IgD-negative memory B cell (primary cell): ENCODE measurements at regions not wholly inside any gene's neighbourhood (a gene's known extent, or its start where the extent isn't known, plus 50 kb on each side); places are given as distances from the start of the nearest gene placed in this dataset.
"Not testable (repeated sequence)": the region's sequence is repeated elsewhere in the genome, so short reads cannot be mapped to it uniquely, and the experiment has no call there.

Source experiments
- H3K27ac Mint-ChIP-seq, 3 donors: one replicate each; pipeline ENCODE4 v1.8.0; 2020 to 2022; ENCODE audit warnings: mild to moderate bottlenecking in 3 of 3, mixed read lengths in 3 of 3, moderate library complexity in 1 of 3
- H3K27me3 Mint-ChIP-seq: one replicate; pipeline ENCODE4 v1.8.0; 2021; ENCODE audit warnings: mixed read lengths
- H3K36me3 Mint-ChIP-seq: one replicate; pipeline ENCODE4 v1.8.0; 2020; ENCODE audit warnings: mild to moderate bottlenecking, mixed read lengths
- H3K4me1 Mint-ChIP-seq, 3 donors: one replicate each; pipeline ENCODE4 v1.8.0; 2020 to 2022; ENCODE audit warnings: mixed read lengths in 3 of 3, mild to moderate bottlenecking in 1 of 3
- H3K4me3 Mint-ChIP-seq, 4 donors: one replicate each; pipeline ENCODE4 v1.8.0; 2020 to 2022; ENCODE audit warnings: mild to moderate bottlenecking in 4 of 4, mixed read lengths in 4 of 4, moderate library complexity in 3 of 4
- H3K9me3 Mint-ChIP-seq, 3 donors: one replicate each; pipeline ENCODE4 v1.8.0; 2020 to 2021; ENCODE audit warnings: mixed read lengths in 3 of 3, mild to moderate bottlenecking in 1 of 3

DNA sequence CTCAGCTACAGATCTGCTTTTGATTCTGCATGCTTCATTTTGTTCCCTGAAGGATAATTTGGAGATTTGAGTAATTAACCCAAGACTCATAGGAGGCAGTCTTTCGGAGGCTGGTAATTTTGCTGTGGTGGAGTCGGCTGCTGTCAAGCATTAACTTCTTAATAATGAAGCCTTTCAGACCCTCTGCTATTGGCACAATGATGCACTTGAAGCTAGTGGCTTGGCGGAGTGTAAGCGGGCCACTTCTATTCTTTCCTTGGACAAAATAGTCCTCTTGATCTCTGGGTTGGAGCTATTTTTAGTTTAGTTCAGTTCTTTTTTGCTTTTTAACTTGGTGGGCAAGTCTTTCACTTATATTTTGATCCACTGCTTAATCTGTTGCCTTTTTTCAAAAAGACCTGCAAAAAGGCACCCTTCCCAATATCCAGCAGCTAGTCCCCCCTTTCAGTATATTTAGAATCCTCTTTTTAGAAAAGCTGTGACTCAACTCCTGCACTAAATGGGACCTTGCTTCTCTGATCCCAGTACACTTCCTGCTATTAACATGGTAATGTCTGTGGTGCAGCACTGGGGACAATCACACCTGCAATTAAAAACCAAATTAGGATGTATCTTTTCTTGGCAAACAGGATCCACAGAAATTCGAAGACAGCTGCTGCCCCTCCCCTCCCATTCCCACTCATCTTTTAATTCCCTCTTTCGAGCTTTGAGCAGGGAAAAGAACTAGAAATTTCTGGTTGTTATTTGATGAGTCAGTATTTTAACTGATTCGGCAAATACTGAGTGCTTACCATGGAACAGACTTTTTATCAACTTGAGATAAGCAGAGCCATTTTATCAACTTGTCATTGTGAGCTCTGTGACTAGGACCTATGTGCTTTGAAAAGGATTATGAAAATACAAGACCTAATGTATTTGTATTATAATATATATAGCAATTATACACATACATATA, 169.4 kb upstream of the ANKRD55 start:
- Mint-ChIP-seq H3K27ac (no peak overlapping the region), H3K9me3 (no peaks in the 10 kb centered on the region), H3K27me3 (no peaks in the 10 kb centered on the region), H3K4me3 (peak overlapping the region in 1 of 4 donors; percentile 17), H3K4me1 (peaks cover 0 to 12% (median 4%) of the 10 kb centered on the region in 3 donors), H3K36me3 (no peaks in the 10 kb centered on the region)

DNA sequence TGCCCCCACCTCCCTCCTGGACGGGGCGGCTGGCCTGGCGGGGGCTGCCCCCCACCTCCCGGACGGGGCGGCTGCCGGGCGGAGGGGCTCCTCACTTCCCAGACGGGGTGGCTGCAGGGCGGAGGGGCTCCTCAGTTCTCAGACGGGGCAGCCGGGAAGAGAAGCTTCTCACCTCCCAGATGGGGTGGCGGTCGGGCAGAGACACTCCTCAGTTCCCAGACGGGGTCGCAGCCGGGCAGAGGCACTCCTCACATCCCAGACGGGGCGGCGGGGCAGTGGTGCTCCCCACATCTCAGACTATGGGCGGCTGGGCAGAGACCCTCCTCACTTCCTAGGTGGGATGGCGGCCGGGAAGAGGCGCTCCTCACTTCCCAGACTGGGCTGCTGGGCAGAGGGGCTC, 164.7 kb upstream of the ANKRD55 start:
- not testable (repeated sequence) for H3K4me3 Mint-ChIP-seq, H3K36me3 Mint-ChIP-seq, H3K27me3 Mint-ChIP-seq, H3K27ac Mint-ChIP-seq
- peaks cover 9 to 26% (median 15%) of the 10 kb centered on the region in 3 donors for H3K9me3 Mint-ChIP-seq
- peaks cover 8 to 12% (median 8%) of the 10 kb centered on the region in 3 donors for H3K4me1 Mint-ChIP-seq

DNA sequence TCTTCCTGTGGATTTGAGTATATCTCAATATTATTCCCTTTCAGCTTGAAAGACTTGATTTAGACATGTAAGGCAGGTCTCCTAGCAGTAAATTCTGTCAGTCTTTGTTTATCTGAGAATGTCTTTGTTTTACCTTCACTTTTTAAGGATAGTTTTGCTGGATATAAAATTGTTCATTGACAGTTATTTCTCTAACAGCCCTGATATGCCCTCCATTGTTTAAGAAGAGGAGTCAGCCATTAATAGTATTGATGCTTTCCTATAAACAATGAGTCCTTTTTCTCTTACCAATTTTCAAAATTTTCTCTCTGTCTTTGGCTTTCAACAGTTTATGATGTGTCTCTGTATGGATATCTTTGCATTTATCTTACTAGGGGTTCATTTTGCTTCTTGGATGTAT, 163.5 kb upstream of the ANKRD55 start:
- Mint-ChIP-seq H3K36me3 (peaks cover 8% of the 10 kb centered on the region), H3K27ac (no peak overlapping the region), H3K4me1 (peaks cover 10 to 23% (median 13%) of the 10 kb centered on the region in 3 donors), H3K4me3 (no peak overlapping the region), H3K27me3 (no peaks in the 10 kb centered on the region), H3K9me3 (peaks cover 10 to 35% (median 19%) of the 10 kb centered on the region in 3 donors)

DNA sequence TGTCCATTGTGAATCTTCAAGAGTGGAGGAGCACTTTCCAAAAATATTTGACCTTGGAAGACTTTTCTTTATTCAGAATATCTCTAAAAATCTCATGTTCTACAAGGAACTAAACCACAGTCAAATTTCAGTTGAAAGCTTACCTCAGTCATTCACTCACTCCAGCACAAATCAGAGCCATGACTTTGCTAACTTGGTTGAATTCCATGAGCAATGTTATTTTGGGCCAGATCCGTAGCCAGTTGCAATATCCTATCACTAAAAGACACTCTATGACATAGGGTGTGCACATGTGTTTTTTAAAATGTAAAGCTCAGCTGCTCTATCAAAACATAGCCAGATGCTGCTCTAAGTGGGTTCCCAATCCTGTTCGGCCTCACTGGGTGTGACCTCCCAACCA, 156.1 kb upstream of the ANKRD55 start:
- H3K9me3 Mint-ChIP-seq, result peaks cover 2 to 16% (median 7%) of the 10 kb centered on the region in 3 donors
- H3K27ac Mint-ChIP-seq, result no peak overlapping the region
- H3K4me1 Mint-ChIP-seq, result peaks cover 13 to 34% (median 17%) of the 10 kb centered on the region in 3 donors
- H3K4me3 Mint-ChIP-seq, result no peak overlapping the region
- no peaks in the 10 kb centered on the region for H3K27me3 Mint-ChIP-seq
- peaks cover 5% of the 10 kb centered on the region for H3K36me3 Mint-ChIP-seq

DNA sequence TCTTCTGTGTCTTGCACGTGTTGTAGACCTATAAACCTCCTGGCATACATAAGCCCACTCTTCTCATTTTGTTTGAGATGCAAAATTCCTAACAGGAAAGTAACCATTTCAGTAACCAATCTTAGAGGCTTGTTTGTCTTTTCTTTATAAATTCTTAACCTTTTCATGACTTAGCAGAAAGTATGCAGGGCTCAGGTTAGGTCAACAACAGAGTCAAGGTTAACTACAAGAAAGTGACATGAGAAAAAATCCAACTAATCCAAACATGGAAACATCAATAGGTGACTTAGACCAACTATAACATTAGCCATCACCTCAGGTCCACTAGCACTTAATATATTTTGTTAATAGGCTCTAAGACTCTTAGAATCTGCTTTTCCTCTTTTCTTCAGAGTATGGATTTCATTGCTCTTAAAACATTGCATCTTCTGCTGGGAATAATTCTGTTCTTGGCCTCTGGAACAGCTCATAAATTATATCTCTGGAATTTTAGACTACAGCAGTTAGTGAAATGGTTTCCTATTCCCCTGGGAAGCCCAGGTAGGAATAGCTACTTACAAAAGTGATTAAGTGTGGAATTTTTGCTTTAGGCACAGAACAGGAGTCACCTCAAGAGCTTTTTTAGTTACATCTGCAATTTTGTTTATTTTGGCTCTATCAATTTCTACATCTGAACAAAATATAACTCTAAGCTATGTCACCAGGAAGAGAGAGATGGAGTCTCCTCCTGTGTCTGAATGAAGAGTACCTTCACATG, 155.3 kb upstream of the ANKRD55 start:
- peaks cover 2 to 13% (median 4%) of the 10 kb centered on the region in 3 donors for H3K9me3 Mint-ChIP-seq
- no peak overlapping the region for H3K4me3 Mint-ChIP-seq
- peaks cover 5% of the 10 kb centered on the region for H3K36me3 Mint-ChIP-seq
- H3K27me3 Mint-ChIP-seq, result no peaks in the 10 kb centered on the region
- H3K27ac Mint-ChIP-seq, result no peak overlapping the region
- H3K4me1 Mint-ChIP-seq, result peaks cover 11 to 33% (median 17%) of the 10 kb centered on the region in 3 donors

DNA sequence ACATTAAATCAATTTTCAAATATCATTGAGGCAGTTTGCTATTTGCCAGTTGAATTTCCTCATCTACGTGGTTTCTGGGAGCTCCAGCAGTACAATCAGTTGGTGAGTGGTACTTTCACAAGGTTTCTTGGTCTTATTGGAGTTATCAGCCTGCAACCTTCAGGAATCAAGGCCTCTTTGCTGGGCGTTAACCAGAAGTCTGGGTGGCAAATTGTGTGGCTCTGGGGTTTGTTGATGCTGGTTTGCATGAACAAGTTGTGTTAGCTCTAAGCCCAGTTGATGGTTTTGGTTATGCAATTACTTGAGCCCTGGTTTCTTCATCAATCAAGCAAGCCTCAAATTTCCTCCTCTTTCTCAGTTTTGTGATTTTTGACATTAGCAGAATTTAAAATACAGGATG, 152.9 kb upstream of the ANKRD55 start:
- Mint-ChIP-seq H3K27me3 (no peaks in the 10 kb centered on the region), H3K36me3 (no peaks in the 10 kb centered on the region), H3K9me3 (no peaks in the 10 kb centered on the region), H3K27ac (no peak overlapping the region), H3K4me3 (peak overlapping the region in 1 of 4 donors; percentile 66), H3K4me1 (peaks cover 1 to 9% (median 4%) of the 10 kb centered on the region in 3 donors)

DNA sequence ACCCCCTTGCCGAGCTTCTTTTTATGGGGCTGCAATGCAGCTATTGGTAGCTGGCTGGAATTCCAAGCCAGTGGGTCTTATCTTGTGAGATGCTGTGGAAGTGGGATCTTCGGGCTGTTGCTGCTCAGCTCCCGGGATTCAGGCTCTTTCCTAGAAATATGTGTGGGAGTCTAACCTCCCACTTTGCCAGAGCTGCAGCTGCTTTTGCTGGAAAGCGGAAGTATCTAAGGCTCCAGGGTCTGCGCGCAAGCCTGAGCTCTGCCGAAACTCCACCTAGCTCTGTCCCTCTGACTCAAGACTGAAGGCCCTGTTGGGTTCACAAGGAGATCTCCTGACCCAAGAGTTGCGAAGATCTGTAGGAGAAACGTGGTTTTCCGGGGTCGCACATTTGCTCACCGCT, 151.1 kb upstream of the ANKRD55 start:
- Mint-ChIP-seq H3K9me3 (no peaks in the 10 kb centered on the region), H3K27me3 (no peaks in the 10 kb centered on the region), H3K4me3 (no peak overlapping the region), H3K36me3 (no peaks in the 10 kb centered on the region), H3K4me1 (peaks cover 1 to 4% (median 4%) of the 10 kb centered on the region in 3 donors), H3K27ac (peak overlapping the region in 1 of 3 donors; percentile 52)

DNA sequence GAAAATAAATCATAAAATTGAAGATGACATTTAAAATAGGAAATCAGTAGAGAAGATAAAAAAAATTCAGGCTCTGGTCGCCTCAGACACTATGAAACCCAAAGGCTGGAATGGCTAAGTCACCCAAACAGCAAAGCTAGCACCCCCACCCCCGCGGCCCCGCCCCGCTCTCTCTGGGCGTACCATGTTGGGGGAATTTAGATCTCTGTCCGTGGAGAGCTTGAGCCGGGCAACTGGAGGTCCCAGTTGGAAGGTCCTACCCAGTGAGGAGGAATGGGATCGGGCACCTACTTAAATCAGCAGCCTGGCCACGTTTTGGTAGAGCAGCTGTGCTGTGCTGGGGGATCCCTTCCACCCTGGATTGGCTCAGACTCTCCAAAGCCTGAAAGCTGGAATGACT, 150.6 kb upstream of the ANKRD55 start:
- no peaks in the 10 kb centered on the region for H3K27me3 Mint-ChIP-seq
- H3K27ac Mint-ChIP-seq, result no peak overlapping the region
- no peaks in the 10 kb centered on the region for H3K9me3 Mint-ChIP-seq
- H3K4me3 Mint-ChIP-seq, result no peak overlapping the region
- no peaks in the 10 kb centered on the region for H3K36me3 Mint-ChIP-seq
- H3K4me1 Mint-ChIP-seq, result peaks cover 1 to 4% (median 4%) of the 10 kb centered on the region in 3 donors

DNA sequence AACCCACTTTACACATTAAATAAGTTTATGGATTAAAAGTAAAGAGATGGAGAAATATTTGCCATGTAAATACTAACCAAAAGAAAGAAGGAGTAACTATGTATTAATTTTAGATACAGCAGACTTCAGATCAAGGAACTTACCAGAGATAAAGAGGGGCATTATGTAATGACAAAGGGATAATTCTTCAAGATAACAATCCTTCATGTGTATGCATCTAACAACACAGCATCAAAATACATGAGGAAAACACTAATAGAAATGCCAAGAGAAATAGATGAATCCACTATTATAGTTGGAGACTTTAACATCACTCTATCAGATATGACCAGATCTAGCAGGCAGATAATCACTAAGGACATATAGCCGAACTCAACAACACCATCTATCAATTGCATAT, 149.8 kb upstream of the ANKRD55 start:
- Mint-ChIP-seq H3K27me3 (no peaks in the 10 kb centered on the region), H3K36me3 (no peaks in the 10 kb centered on the region), H3K4me1 (peaks cover 1 to 4% (median 4%) of the 10 kb centered on the region in 3 donors), H3K4me3 (no peak overlapping the region), H3K27ac (no peak overlapping the region), H3K9me3 (no peaks in the 10 kb centered on the region)

DNA sequence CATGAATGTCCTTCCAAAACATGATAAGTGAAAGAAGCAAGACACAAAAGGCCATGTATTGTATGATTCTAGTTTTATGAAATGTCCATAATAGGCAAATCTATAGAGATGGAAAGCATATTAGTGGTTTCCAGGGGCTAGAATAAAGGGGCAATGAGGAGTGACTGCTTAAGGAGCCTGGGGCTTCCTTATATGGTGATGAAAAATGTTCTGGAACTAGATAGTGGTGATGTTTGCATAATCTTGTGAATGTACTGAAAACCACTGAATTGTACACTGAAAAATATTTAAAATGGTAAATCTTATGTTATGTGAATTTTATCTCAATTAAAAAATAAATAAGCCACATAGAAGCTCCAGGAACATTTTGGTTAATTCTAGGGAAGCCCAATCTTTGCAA, 144.4 kb upstream of the ANKRD55 start:
- Mint-ChIP-seq H3K4me1 (peaks cover 0 to 1% (median 0%) of the 10 kb centered on the region in 3 donors), H3K27me3 (no peaks in the 10 kb centered on the region), H3K27ac (no peak overlapping the region), H3K9me3 (peaks cover 0 to 5% (median 4%) of the 10 kb centered on the region in 3 donors), H3K4me3 (no peak overlapping the region), H3K36me3 (no peaks in the 10 kb centered on the region)

DNA sequence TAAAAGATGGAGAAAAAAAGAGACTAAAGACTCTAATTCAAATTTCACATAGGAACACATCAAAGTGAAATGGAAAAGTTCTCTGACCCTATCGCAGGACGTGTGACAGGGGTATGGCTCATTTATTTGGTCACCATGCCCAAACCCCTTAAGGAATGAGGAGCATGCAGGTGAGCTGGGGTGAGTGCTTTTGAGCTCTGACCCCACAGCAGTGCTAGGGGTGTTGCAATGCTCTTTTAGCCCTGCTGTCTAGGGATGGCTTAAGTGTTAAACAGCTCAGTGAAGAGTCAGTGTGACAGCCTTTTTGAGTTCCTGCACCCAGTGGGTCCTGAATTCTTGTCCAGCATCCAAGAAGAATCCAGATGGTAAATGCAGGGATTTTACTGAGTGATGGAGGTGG, 143.0 kb upstream of the ANKRD55 start:
- Mint-ChIP-seq H3K27ac (no peak overlapping the region), H3K36me3 (no peaks in the 10 kb centered on the region), H3K9me3 (peaks cover 0 to 7% (median 4%) of the 10 kb centered on the region in 3 donors), H3K27me3 (no peaks in the 10 kb centered on the region), H3K4me1 (peaks cover 0 to 2% (median 0%) of the 10 kb centered on the region in 3 donors), H3K4me3 (no peak overlapping the region)

DNA sequence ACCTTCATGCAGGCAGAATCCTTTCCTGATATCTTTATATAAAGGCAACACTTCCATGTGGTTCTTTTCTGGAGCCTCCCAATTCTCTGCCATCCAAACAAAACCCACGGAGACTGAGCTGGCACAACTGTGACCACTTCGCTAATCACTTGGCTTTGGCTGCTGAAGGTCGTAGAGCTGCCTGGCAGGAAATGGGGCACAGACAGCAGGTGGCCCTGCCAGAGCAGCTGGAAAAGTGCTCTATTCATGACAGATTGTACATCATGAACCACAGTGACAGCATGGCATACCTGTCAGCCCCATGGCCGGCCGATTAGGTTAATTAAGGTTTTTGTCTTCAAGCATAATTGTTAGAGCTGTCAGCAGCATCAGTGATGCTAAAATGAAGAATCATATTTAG, 141.9 kb upstream of the ANKRD55 start:
- Mint-ChIP-seq H3K9me3 (peaks cover 0 to 7% (median 4%) of the 10 kb centered on the region in 3 donors), H3K27ac (peak overlapping the region in 1 of 3 donors; percentile 71), H3K4me1 (peaks cover 0 to 2% (median 0%) of the 10 kb centered on the region in 3 donors), H3K27me3 (no peaks in the 10 kb centered on the region), H3K4me3 (no peak overlapping the region), H3K36me3 (no peaks in the 10 kb centered on the region)

DNA sequence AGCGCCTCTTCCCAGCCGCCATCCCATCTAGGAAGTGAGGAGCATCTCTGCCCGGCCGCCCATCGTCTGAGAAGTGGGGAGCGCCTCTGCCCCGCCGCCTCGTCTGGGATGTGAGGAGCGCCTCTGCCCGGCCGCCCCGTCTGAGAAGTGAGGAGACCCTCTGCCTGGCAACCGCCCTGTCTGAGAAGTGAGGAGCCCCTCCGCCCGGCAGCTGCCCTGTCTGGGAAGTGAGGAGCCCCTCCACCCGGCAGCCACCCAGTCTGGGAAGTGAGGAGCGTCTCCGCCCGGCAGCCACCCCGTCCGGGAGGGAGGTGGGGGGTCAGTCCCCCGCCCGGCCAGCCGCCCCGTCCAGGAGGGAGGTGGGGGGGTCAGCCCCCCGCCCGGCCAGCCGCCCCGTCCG, 139.4 kb upstream of the ANKRD55 start:
- not testable (repeated sequence) for H3K36me3 Mint-ChIP-seq, H3K27ac Mint-ChIP-seq, H3K4me3 Mint-ChIP-seq, H3K4me1 Mint-ChIP-seq, H3K27me3 Mint-ChIP-seq, H3K9me3 Mint-ChIP-seq

DNA sequence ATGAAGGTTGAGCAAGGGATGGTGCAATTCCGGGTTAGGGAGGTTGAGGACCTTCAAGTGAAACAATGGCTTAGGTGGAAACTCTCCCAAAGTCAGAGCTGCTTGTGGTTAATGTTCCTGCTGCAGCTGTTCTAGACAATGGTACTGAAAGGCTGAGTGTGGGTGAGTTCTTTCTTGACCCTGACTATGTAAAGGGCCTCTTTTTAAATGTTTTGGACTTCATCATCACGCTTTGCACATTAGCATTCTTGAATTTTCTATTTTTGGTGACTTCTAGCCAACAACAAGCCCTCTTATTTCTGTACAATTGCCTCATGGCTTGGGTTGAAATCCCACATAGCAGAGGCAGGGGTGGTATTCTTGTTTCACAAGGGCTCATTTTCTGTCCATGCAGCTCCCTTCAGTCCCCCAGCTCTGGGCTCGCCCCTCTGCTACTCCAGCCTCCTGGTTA, 136.3 kb upstream of the ANKRD55 start:
- peaks cover 0 to 2% (median 0%) of the 10 kb centered on the region in 3 donors for H3K4me1 Mint-ChIP-seq
- no peaks in the 10 kb centered on the region for H3K36me3 Mint-ChIP-seq
- no peak overlapping the region for H3K27ac Mint-ChIP-seq
- H3K4me3 Mint-ChIP-seq, result no peak overlapping the region
- peaks cover 0 to 2% (median 0%) of the 10 kb centered on the region in 3 donors for H3K9me3 Mint-ChIP-seq
- no peaks in the 10 kb centered on the region for H3K27me3 Mint-ChIP-seq

DNA sequence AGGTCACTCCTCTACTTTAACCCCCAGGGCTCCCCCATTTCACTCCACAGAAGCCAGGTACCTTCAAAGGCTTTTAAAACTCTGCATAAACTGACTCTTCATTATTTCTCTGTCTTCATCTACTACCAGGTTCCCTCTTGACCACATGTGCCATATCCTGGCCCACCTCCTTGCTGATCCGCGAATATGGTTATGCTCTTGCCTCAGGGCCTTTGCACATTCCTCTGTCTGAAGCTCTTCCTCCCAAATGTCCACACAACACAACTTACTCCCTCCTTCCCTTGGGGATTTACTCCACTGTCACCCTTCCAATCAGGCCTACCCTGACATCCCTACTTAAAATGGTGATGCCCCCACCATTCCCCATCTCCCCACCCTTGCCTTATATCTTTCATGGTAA, 134.6 kb upstream of the ANKRD55 start:
- no peak overlapping the region for H3K4me3 Mint-ChIP-seq
- peaks cover 2 to 4% (median 4%) of the 10 kb centered on the region in 3 donors for H3K9me3 Mint-ChIP-seq
- no peaks in the 10 kb centered on the region for H3K27me3 Mint-ChIP-seq
- peaks cover 0 to 2% (median 0%) of the 10 kb centered on the region in 3 donors for H3K4me1 Mint-ChIP-seq
- H3K36me3 Mint-ChIP-seq, result no peaks in the 10 kb centered on the region
- H3K27ac Mint-ChIP-seq, result peak overlapping the region in 2 of 3 donors; percentile 39 to 51
